ENCODE measurements at regions not wholly inside any gene's neighbourhood (a gene's known extent, or its start where the extent isn't known, plus 50 kb on each side); places are given as distances from the start of the nearest gene placed in this dataset.

DNA sequence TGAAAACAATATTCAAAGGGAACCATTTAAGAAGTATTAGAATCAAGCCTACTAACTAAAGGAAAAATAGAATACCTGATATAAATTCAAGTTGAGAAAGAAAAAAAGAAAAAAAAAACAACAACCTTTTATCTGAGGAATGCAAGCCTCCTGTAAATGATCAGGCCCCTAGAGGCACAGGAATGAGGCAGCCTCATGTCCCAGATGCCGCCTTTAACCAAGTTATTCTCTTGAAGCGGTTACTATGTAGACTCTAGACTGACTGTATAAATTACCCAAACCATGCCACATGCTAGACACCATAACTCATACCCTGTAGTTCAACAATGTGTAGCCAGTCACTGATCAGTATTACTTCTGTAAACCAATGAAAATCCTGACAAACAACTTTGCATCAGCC is 929.6 kb downstream of the TAF11L14 start:
- ATAC-seq (ENCODE audit: insufficient read depth, low FRiP score) = no peak
- no peak for DNase-seq
- WGBS, 2 donors = 88 to 90% methylated on average over 2 of the region's 2 CpGs
- Histone ChIP-seq H3K27me3 (ENCODE audit: control insufficient read depth in 3 of 3, insufficient read depth in 3 of 3, low read length in 2 of 3) (no peaks in the 10 kb centered on the region), H3K4me3 (no peak overlapping the region), H3K9me3 (ENCODE audit: control insufficient read depth in 4 of 4, insufficient read depth in 3 of 4, low read length in 3 of 4) (no peaks in the 10 kb centered on the region), H3K4me1 (ENCODE audit: control insufficient read depth in 5 of 5, insufficient read depth in 5 of 5, low read length in 5 of 5) (no peaks in the 10 kb centered on the region), H3K9ac (ENCODE audit: insufficient read depth in 1 of 2, low read length in 2 of 2) (no peak overlapping the region), H3K27ac (ENCODE audit: low read depth in 1 of 2, low read length in 1 of 2) (no peak overlapping the region), H3K36me3 (ENCODE audit: control insufficient read depth in 4 of 4, insufficient read depth in 4 of 4, low read length in 4 of 4) (no peaks in the 10 kb centered on the region)
- TF ChIP-seq, protein P1, sequence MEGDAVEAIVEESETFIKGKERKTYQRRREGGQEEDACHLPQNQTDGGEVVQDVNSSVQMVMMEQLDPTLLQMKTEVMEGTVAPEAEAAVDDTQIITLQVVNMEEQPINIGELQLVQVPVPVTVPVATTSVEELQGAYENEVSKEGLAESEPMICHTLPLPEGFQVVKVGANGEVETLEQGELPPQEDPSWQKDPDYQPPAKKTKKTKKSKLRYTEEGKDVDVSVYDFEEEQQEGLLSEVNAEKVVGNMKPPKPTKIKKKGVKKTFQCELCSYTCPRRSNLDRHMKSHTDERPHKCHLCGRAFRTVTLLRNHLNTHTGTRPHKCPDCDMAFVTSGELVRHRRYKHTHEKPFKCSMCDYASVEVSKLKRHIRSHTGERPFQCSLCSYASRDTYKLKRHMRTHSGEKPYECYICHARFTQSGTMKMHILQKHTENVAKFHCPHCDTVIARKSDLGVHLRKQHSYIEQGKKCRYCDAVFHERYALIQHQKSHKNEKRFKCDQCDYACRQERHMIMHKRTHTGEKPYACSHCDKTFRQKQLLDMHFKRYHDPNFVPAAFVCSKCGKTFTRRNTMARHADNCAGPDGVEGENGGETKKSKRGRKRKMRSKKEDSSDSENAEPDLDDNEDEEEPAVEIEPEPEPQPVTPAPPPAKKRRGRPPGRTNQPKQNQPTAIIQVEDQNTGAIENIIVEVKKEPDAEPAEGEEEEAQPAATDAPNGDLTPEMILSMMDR (IDR thresholded peaks at IDR 0.05; ENCODE audit: control extremely low read depth, extremely low read depth) = no peak

DNA sequence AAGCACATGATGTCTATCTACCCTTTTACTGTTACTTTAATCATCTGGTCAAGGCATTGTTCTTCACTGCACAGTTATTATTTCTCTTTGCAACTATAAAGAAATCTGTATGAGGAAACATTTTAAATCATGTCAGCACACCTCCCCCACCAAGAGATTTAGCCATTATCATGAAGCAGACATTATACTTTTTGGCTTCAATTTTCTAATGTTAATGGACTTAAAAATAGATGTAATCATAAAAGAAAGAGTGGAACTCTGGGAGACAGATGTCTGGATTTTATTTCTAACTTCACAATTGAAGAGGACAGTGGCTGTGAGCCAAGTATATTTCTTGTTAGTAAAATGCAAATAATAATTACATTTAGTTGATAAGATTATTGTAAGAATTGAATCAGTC is 932.4 kb downstream of the TAF11L14 start:
- no peak for ATAC-seq (ENCODE audit: insufficient read depth, low FRiP score)
- H3K4me1 ChIP-seq (ENCODE audit: control insufficient read depth in 5 of 5, insufficient read depth in 5 of 5, low read length in 5 of 5) = no peaks in the 10 kb centered on the region
- H3K9ac ChIP-seq (ENCODE audit: insufficient read depth in 1 of 2, low read length in 2 of 2) = no peak overlapping the region
- no peak for DNase-seq
- H3K4me3 ChIP-seq = no peak overlapping the region
- no peaks in the 10 kb centered on the region for H3K9me3 ChIP-seq (ENCODE audit: control insufficient read depth in 4 of 4, insufficient read depth in 3 of 4, low read length in 3 of 4)
- TF ChIP-seq, protein P1 (IDR thresholded peaks at IDR 0.05; ENCODE audit: control extremely low read depth, extremely low read depth) = no peak
- no peaks in the 10 kb centered on the region for H3K27me3 ChIP-seq (ENCODE audit: control insufficient read depth in 3 of 3, insufficient read depth in 3 of 3, low read length in 2 of 3)
- no peak overlapping the region for H3K27ac ChIP-seq (ENCODE audit: low read depth in 1 of 2, low read length in 1 of 2)
- H3K36me3 ChIP-seq (ENCODE audit: control insufficient read depth in 4 of 4, insufficient read depth in 4 of 4, low read length in 4 of 4) = no peaks in the 10 kb centered on the region

DNA sequence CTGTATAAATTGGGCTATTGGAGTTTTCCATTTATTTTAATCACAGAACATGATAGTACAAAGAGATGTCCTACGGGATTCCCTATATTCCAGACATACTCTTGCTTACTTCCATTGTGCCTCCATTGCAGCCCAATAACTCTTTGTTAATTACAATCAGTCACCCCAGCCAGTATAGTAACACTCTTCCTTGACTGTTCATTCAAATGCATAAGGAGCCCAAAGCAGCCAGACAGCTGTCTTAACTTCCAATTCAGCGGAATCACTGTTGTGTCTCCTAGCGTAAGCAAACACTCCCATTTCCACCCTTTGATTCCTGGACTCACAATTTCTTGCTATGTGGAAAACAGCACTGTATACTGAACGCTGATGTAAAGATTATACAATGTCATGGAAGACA is 942.3 kb downstream of the TAF11L14 start:
- WGBS, 2 donors = 76 to 78% methylated on average over 4 of the region's 4 CpGs

DNA sequence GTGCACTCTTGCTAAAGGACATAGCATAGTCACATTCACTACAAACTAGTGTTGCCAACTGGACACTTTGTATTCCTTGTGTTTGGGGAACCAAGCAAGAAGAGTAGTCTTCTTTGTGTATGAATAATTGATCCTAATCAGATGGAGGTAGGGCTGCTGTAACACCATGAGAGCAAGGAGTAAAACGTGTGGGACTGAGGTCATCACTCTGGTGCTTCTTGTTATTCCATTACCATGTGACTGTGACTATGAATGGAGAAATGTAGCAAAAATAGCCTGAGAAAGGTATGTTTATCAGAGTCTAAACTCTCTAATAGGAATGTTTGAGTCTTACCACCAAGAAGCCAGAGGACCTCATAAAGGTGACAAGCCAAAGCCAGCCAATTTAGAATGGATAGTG is 966.9 kb downstream of the TAF11L14 start:
- ATAC-seq (ENCODE audit: insufficient read depth, low FRiP score) (no peak), DNase-seq (no peak)
- 71 to 74% methylated on average over 1 of the region's 1 CpG for WGBS, 2 donors
- no peak overlapping the region for H3K9ac ChIP-seq (ENCODE audit: insufficient read depth in 1 of 2, low read length in 2 of 2)
- H3K4me3 ChIP-seq = no peak overlapping the region
- TF ChIP-seq, protein P1 (IDR thresholded peaks at IDR 0.05; ENCODE audit: control extremely low read depth, extremely low read depth) = no peak
- H3K36me3 ChIP-seq (ENCODE audit: control insufficient read depth in 4 of 4, insufficient read depth in 4 of 4, low read length in 4 of 4) = no peaks in the 10 kb centered on the region
- H3K9me3 ChIP-seq (ENCODE audit: control insufficient read depth in 4 of 4, insufficient read depth in 3 of 4, low read length in 3 of 4) = no peaks in the 10 kb centered on the region
- H3K27me3 ChIP-seq (ENCODE audit: control insufficient read depth in 3 of 3, insufficient read depth in 3 of 3, low read length in 2 of 3) = no peaks in the 10 kb centered on the region
- H3K27ac ChIP-seq (ENCODE audit: low read depth in 1 of 2, low read length in 1 of 2) = no peak overlapping the region
- no peaks in the 10 kb centered on the region for H3K4me1 ChIP-seq (ENCODE audit: control insufficient read depth in 5 of 5, insufficient read depth in 5 of 5, low read length in 5 of 5)

More for the DNA sequence above, 942.3 kb downstream of the TAF11L14 start:
- Histone ChIP-seq H3K9ac (ENCODE audit: insufficient read depth in 1 of 2, low read length in 2 of 2) (no peak overlapping the region), H3K36me3 (ENCODE audit: control insufficient read depth in 4 of 4, insufficient read depth in 4 of 4, low read length in 4 of 4) (no peaks in the 10 kb centered on the region), H3K27ac (ENCODE audit: low read depth in 1 of 2, low read length in 1 of 2) (no peak overlapping the region), H3K9me3 (ENCODE audit: control insufficient read depth in 4 of 4, insufficient read depth in 3 of 4, low read length in 3 of 4) (peaks cover 0 to 3% (median 0%) of the 10 kb centered on the region in 4 donors), H3K4me1 (ENCODE audit: control insufficient read depth in 5 of 5, insufficient read depth in 5 of 5, low read length in 5 of 5) (no peaks in the 10 kb centered on the region), H3K4me3 (no peak overlapping the region), H3K27me3 (ENCODE audit: control insufficient read depth in 3 of 3, insufficient read depth in 3 of 3, low read length in 2 of 3) (no peaks in the 10 kb centered on the region)
- DNase-seq (no peak), ATAC-seq (ENCODE audit: insufficient read depth, low FRiP score) (no peak)
- TF ChIP-seq, protein P1 (IDR thresholded peaks at IDR 0.05; ENCODE audit: control extremely low read depth, extremely low read depth) = no peak
